Trophoblast cell (in vitro differentiated cells and primary cell): ENCODE measurements at regions not wholly inside any gene's neighbourhood (a gene's known extent, or its start where the extent isn't known, plus 50 kb on each side); places are given as distances from the start of the nearest gene placed in this dataset.

Experiments used
- DNase-seq, 2 donors: peaks; one replicate each; pipeline ENCODE4 v3.0.0-alpha.2; 2016
- H2AFZ ChIP-seq: 2 replicates; pipeline ENCODE4 v1.6.1; 2013; ENCODE audit warnings: low read length, moderate library complexity, mild to moderate bottlenecking; ENCODE audit not compliant: insufficient read depth, poor library complexity
- H2AK5ac ChIP-seq: 2 replicates; pipeline ENCODE4 v1.6.1; 2013; ENCODE audit warnings: mild to moderate bottlenecking, low read length
- H2BK120ac ChIP-seq: 2 replicates; pipeline ENCODE4 v1.6.1; 2013; ENCODE audit warnings: low read length, mild to moderate bottlenecking, moderate library complexity; ENCODE audit not compliant: insufficient read depth, poor library complexity
- H2BK12ac ChIP-seq: 2 replicates; pipeline ENCODE4 v1.6.1; 2013; ENCODE audit warnings: mild to moderate bottlenecking, low read length, moderate library complexity
- H2BK5ac ChIP-seq: 2 replicates; pipeline ENCODE4 v1.6.1; 2013; ENCODE audit warnings: low read length, low read depth, moderate library complexity, mild to moderate bottlenecking; ENCODE audit not compliant: poor library complexity
- H3K14ac ChIP-seq: 2 replicates; pipeline ENCODE4 v1.6.1; 2013; ENCODE audit warnings: mild to moderate bottlenecking, low read length
- H3K18ac ChIP-seq: 2 replicates; pipeline ENCODE4 v1.6.1; 2013; ENCODE audit warnings: mild to moderate bottlenecking, low read length
- H3K23ac ChIP-seq: 2 replicates; pipeline ENCODE4 v1.6.1; 2013; ENCODE audit warnings: low read length
- H3K27ac ChIP-seq: 2 replicates; pipeline ENCODE4 v1.5.1; 2013; ENCODE audit warnings: low read depth, mild to moderate bottlenecking, inconsistent platforms, low read length, moderate library complexity
- H3K27me3 ChIP-seq: 2 replicates; pipeline ENCODE4 v1.6.1; 2013; ENCODE audit warnings: inconsistent platforms, mild to moderate bottlenecking, low read length, moderate library complexity; ENCODE audit not compliant: insufficient read depth
- H3K36me3 ChIP-seq, 2 experiments: 1 replicate in 1 of 2; 2 replicates in 1 of 2; pipeline ENCODE4 v1.6.1; 2013; ENCODE audit warnings: low read length in 2 of 2, mild to moderate bottlenecking in 2 of 2, moderate library complexity in 1 of 2; ENCODE audit not compliant: insufficient read depth in 2 of 2, control insufficient read depth in 1 of 2
- H3K4ac ChIP-seq: 2 replicates; pipeline ENCODE4 v1.6.1; 2013; ENCODE audit warnings: low read depth, mild to moderate bottlenecking, low read length, moderate library complexity
- H3K4me1 ChIP-seq, 2 experiments: 1 replicate in 1 of 2; 2 replicates in 1 of 2; pipeline ENCODE4 v1.6.1; 2013; ENCODE audit warnings: low read length in 2 of 2, mild to moderate bottlenecking in 2 of 2, moderate library complexity in 1 of 2; ENCODE audit not compliant: insufficient read depth in 2 of 2, control insufficient read depth in 1 of 2
- H3K4me2 ChIP-seq: 2 replicates; pipeline ENCODE4 v1.6.1; 2013; ENCODE audit warnings: inconsistent platforms, mild to moderate bottlenecking, low read length, moderate library complexity
- H3K4me3 ChIP-seq: 2 replicates; pipeline ENCODE4 v1.5.1; 2013; ENCODE audit warnings: mild to moderate bottlenecking, low read depth, low read length, inconsistent platforms
- H3K79me1 ChIP-seq: one replicate; pipeline ENCODE4 v1.6.1; 2013; ENCODE audit warnings: low read length
- H3K79me2 ChIP-seq: 2 replicates; pipeline ENCODE4 v1.6.1; 2013; ENCODE audit warnings: low read length, mild to moderate bottlenecking; ENCODE audit not compliant: control insufficient read depth, insufficient read depth, poor library complexity
- H3K9ac ChIP-seq: 2 replicates; pipeline ENCODE4 v1.6.1; 2013; ENCODE audit warnings: mild to moderate bottlenecking, low read length
- H3K9me3 ChIP-seq: 2 replicates; pipeline ENCODE4 v1.6.1; 2013; ENCODE audit warnings: low read depth, mild to moderate bottlenecking, control low read depth, inconsistent platforms, low read length; ENCODE audit not compliant: insufficient read depth
- H4K12ac ChIP-seq: 2 replicates; pipeline ENCODE4 v1.6.1; 2013; ENCODE audit warnings: low read depth, mild to moderate bottlenecking, low read length, moderate library complexity
- H4K8ac ChIP-seq: 2 replicates; pipeline ENCODE4 v1.6.1; 2013; ENCODE audit warnings: low read depth, mild to moderate bottlenecking, low read length, moderate library complexity
- H4K91ac ChIP-seq: one replicate; pipeline ENCODE4 v1.6.1; 2013; ENCODE audit warnings: low read depth, mild to moderate bottlenecking, low read length, moderate library complexity
- WGBS: extraction: QIAGEN DNeasy Blood & Tissue Kit; methylation state at CpG from one replicate; pipeline ENCODE4 v1.1.7; 2013; ENCODE audit warnings: missing lambda C conversion rate; ENCODE audit not compliant: insufficient read length, insufficient coverage; ENCODE audit errors: extremely low coverage; 5-methylcytosine and 5-hydroxymethylcytosine counted together

DNA sequence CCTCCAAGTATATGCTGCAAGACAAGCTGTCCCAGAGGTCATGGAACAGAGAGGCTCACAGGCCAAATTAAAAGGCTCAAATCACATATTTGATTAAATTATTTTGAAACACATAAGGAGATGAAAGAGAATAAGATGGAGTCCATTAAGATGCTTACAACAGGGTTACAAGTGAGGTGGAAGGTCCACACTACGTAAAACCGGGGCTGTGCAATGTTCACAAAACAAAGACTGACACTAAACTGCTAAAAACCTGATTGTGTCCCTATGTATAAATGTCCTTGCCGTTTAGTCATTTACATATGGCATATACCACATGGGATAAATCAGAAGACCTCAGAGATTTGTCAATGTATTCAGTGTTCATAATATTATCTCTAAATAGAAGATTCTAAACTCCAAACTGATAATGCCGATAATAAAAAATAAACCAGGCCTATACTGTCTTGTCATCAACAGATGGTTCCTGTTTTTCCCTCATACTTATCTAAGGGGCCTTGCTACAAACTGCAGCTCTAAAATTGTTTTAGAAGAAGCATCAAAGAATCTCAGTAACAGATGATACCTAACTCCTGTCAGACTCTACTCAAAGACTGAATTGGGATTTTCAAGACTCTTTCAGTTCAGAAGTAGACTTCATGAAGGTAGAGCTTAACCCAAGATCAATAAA, 51.8 kb upstream of the RIPOR2 start:
- no peak overlapping the region for H4K91ac ChIP-seq
- H3K79me1 ChIP-seq = peaks cover 10% of the 10 kb centered on the region
- no peak overlapping the region for H3K14ac ChIP-seq
- H3K4me2 ChIP-seq = no peak overlapping the region
- H3K4me3 ChIP-seq = no peak overlapping the region
- no peak overlapping the region for H3K23ac ChIP-seq
- no peak overlapping the region for H4K12ac ChIP-seq
- whole genome bisulfite sequencing = no CpG with 5 or more reads among the region's 4 CpGs
- no peak overlapping the region for H2BK5ac ChIP-seq
- peaks cover 0 to 9% of the 10 kb centered on the region in 2 experiments for H3K4me1 ChIP-seq
- H2BK120ac ChIP-seq = no peak overlapping the region
- no peaks in the 10 kb centered on the region for H3K79me2 ChIP-seq
- no peak overlapping the region for H2AFZ ChIP-seq
- no peak overlapping the region for H4K8ac ChIP-seq
- no peak overlapping the region for H3K9ac ChIP-seq
- DNase-seq = no peak
- no peaks in the 10 kb centered on the region for H3K27me3 ChIP-seq
- peaks cover 3% of the 10 kb centered on the region for H3K9me3 ChIP-seq
- H3K18ac ChIP-seq = no peak overlapping the region
- H2AK5ac ChIP-seq = no peak overlapping the region
- H3K27ac ChIP-seq = no peak overlapping the region
- no peak overlapping the region for H3K4ac ChIP-seq
- no peaks in the 10 kb centered on the region for H3K36me3 ChIP-seq
- H2BK12ac ChIP-seq = no peak overlapping the region

DNA sequence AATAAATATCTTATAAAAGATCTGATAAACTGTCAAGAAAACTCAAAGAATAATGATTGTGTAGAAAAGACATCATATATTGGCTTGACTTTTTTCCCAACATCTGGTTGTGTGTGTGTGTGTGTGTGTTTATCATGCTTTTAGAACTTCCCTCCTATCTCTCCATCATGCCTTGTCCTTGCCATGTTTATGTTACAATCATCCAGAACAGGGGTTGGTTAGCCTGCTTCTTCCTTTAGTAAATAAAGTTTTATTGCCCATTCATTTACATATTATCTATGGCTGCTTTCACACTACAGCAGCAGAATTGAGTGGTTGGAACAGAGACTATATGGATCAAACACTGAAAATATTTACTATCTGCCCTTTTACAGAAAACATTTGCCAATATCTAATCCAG, 52.8 kb upstream of the RIPOR2 start:
- peaks cover 0 to 9% of the 10 kb centered on the region in 2 experiments for H3K4me1 ChIP-seq
- H4K91ac ChIP-seq = no peak overlapping the region
- peaks cover 3% of the 10 kb centered on the region for H3K9me3 ChIP-seq
- peaks cover 10% of the 10 kb centered on the region for H3K79me1 ChIP-seq
- H3K36me3 ChIP-seq = no peaks in the 10 kb centered on the region
- H2AFZ ChIP-seq = no peak overlapping the region
- DNase-seq = no peak
- H3K4me3 ChIP-seq = no peak overlapping the region
- H2AK5ac ChIP-seq = no peak overlapping the region
- no peak overlapping the region for H3K4me2 ChIP-seq
- H3K79me2 ChIP-seq = no peaks in the 10 kb centered on the region
- H3K14ac ChIP-seq = no peak overlapping the region
- H2BK12ac ChIP-seq = no peak overlapping the region
- H3K27ac ChIP-seq = no peak overlapping the region
- no peak overlapping the region for H4K8ac ChIP-seq
- no peaks in the 10 kb centered on the region for H3K27me3 ChIP-seq
- no peak overlapping the region for H3K4ac ChIP-seq
- H3K18ac ChIP-seq = no peak overlapping the region
- no peak overlapping the region for H4K12ac ChIP-seq
- H2BK120ac ChIP-seq = no peak overlapping the region
- H3K9ac ChIP-seq = no peak overlapping the region
- H2BK5ac ChIP-seq = no peak overlapping the region
- H3K23ac ChIP-seq = no peak overlapping the region

DNA sequence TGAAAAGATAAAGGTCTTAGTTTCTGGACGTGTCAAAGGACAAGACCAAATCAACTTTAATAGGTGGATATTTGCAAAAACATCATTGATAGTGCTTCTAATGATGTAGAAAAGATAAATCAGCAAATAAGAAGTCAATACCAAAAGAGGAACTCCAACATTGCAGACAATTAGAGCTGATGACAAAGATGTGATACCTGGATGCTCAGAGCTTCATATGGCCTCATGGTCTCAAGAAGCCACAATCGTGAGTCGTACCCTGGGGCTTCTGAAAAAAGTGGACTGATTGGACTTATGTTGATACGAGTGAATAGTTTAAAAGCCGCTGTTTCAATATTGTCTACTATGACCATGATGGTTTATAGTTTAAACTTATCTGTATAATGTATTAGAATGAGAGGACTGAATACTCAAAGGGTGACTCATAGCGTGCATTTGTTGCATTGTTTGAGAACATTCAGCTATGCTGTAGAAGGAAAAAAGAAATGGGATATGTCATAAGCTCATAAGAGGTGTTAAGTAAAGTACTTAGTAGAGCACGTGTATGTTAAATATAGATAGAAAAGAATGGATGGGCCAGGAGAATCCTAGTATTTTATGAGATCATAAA, 54.6 kb upstream of the RIPOR2 start:
- H3K23ac ChIP-seq = no peak overlapping the region
- peaks cover 0 to 8% of the 10 kb centered on the region in 2 experiments for H3K4me1 ChIP-seq
- no peak overlapping the region for H2AK5ac ChIP-seq
- H2AFZ ChIP-seq = no peak overlapping the region
- 100% methylated on average over 1 of the region's 7 CpGs for WGBS
- H4K12ac ChIP-seq = no peak overlapping the region
- no peak overlapping the region for H4K8ac ChIP-seq
- no peak overlapping the region for H4K91ac ChIP-seq
- H3K79me2 ChIP-seq = no peaks in the 10 kb centered on the region
- no peak overlapping the region for H2BK5ac ChIP-seq
- H3K79me1 ChIP-seq = peaks cover 7% of the 10 kb centered on the region
- peak in 1 of 2 donors; percentile 75 for DNase-seq
- H3K36me3 ChIP-seq = no peaks in the 10 kb centered on the region
- H3K27me3 ChIP-seq = no peaks in the 10 kb centered on the region
- H2BK120ac ChIP-seq = no peak overlapping the region
- no peak overlapping the region for H3K18ac ChIP-seq
- no peak overlapping the region for H2BK12ac ChIP-seq
- H3K27ac ChIP-seq = no peak overlapping the region
- H3K4ac ChIP-seq = no peak overlapping the region
- H3K9ac ChIP-seq = no peak overlapping the region
- H3K4me3 ChIP-seq = no peak overlapping the region
- peaks cover 3% of the 10 kb centered on the region for H3K9me3 ChIP-seq
- no peak overlapping the region for H3K4me2 ChIP-seq
- no peak overlapping the region for H3K14ac ChIP-seq

DNA sequence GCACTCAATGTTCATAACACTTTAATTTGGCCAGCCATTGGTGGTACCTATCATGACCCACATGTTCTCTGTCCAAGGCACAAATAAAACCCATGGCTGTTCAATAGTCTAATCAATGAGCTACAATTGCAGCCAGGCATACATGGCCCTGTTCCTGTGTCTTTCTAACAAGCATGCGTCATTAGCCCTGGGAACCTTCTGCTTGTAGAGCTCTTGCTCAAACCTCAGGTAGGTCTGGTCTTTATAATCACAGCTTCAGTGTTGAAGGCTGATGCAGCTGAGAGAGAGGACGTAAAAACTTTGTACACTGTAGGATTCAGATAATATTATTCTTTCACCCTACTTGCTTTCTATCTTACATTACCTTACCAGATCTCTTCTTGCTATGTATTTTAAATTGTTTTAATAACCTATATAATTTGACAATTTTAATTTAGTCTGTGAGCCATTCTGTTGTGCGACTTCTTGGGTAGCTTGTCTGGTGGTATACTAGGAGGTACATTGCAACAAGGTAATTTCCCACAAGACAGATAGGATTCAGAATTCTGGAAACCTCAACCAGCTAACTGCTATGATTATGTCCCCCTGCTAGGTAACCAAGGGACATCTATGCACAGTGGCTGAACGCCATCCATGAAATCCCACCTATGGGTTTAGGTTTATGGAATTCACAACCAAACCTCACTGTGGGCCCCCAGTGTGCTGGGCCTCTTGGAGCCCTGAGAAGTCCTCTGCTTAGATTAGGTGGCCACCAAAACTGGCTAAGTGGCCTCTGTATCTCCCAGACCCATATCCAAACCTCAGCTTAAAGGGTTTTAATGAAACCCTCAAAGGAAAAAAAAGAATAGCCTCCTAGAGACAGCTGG, 55.4 kb upstream of the RIPOR2 start:
- H4K91ac ChIP-seq = peak overlapping the region; percentile 73
- peak overlapping the region; percentile 44 for H2AK5ac ChIP-seq
- no peaks in the 10 kb centered on the region for H3K79me2 ChIP-seq
- no peak overlapping the region for H4K12ac ChIP-seq
- H2BK120ac ChIP-seq = peak overlapping the region; percentile 78
- DNase-seq = no peak
- WGBS = no CpG with 5 or more reads among the region's 4 CpGs
- H2BK12ac ChIP-seq = peak overlapping the region; percentile 84
- H3K14ac ChIP-seq = peak overlapping the region; percentile 54
- no peak overlapping the region for H3K27ac ChIP-seq
- no peak overlapping the region for H3K4ac ChIP-seq
- no peak overlapping the region for H3K4me2 ChIP-seq
- H2AFZ ChIP-seq = no peak overlapping the region
- no peaks in the 10 kb centered on the region for H3K36me3 ChIP-seq
- H3K9ac ChIP-seq = no peak overlapping the region
- peaks cover 3% of the 10 kb centered on the region for H3K9me3 ChIP-seq
- no peak overlapping the region for H3K4me3 ChIP-seq
- H4K8ac ChIP-seq = no peak overlapping the region
- no peaks in the 10 kb centered on the region for H3K27me3 ChIP-seq
- peaks cover 0 to 6% of the 10 kb centered on the region in 2 experiments for H3K4me1 ChIP-seq
- no peak overlapping the region for H3K23ac ChIP-seq
- no peak overlapping the region for H3K18ac ChIP-seq
- peak overlapping the region; percentile 74 for H2BK5ac ChIP-seq
- H3K79me1 ChIP-seq = peaks cover 3% of the 10 kb centered on the region
